ENCODE measurements at regions not wholly inside any gene's neighbourhood (a gene's known extent, or its start where the extent isn't known, plus 50 kb on each side); places are given as distances from the start of the nearest gene placed in this dataset.

- DNase-seq: no peak
These were observed 434.6 kb downstream of the ENC1 start for GRCh38 chr5:74205767-74206578.

DNA sequence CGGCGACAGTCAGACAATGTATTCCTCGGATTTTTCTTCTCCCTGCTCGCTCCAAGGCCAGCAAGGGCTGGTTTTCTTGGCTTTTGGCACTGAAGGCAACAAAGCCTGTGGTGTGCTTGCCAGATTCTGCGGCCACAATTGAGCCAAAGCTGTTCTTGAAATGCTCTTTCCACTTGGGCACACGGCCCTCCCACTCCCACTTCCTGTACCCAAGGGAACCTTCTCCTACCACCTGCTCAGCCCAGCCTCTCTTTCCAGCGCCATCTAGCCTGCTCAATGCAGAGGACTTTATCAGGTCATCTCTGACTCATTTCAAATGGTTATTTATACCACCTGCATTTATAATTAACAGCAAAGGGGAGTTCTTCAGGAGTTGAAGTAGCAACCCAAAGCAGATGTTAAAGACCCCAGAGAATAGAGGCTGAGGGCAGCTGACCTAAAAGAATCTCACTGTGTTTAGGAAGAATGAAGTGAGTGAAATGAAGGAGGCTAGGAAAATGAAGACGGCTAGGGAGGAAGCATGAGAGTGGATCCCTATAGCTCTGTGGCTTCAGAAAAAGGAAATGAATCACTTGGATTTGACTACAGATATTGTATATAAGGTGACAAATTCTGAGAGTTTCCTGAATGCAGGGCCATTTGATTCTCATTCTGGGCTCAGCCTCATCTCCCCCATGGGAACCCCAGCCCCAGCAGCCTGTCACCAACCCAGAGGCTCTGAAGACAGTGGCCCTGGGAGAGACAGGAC lies 439.0 kb downstream of the ENC1 start:
- DNase-seq: no peak

- no peak for DNase-seq
These were observed 440.0 kb downstream of the ENC1 start for GRCh38 chr5:74200560-74200959.

DNA sequence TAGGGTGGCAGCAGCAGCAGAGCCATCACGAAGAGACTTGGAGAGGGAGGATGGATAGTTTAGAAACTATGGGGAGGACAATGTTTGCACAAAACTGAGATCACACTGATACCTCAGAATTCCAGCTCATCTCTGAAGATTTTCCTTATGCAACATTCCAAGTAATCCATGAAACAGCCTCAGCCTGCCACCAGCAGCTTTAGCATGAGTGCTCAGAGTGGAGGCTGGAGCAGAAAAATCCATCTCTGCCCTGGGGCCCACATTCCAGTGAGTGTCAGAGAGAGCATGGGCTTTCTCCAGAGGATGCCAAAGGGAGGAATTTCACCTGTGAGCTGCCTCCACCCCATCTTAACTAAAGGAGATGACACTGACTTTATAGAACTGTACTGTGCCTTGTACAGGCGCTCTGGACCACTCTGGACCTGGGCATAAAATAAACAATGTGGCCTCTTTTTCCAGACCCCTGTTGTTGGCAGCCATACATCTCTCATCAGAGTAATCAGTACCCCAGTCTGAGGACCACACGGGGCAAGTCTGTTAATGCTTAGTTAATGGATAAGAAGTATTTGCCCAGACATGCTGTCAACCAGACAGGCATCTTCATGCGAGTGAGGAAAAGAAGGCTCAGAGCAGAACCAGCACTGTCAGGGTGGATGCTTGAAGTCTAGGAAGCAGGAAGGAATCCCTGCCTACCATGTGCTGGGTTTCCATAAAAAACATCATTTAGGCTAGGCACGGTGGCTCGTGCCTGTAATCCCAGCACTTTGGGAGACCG lies 440.9 kb downstream of the ENC1 start:
- DNase-seq: no peak

DNA sequence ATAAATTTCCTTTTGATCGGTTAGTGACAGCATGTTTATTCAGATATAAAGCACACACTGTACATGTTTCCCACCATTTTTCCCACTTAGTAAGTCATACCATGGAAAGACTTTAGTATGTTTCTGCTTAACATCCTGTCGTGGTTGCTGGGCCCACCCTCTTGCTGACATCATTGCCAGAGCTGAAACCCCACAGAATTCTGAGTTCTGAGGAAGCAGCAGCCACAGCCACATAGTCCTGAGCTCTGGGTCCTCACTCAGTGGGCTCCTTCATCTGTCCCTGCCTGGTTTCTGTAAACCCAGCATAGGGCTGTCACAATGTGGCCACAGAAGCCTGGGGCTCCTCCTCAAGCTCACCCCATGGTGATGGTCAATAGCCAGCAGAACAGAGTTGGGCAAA lies 441.5 kb downstream of the ENC1 start:
- no peak for DNase-seq

- no peak for DNase-seq
These were observed 442.4 kb downstream of the ENC1 start for GRCh38 chr5:74198156-74198555.

DNA sequence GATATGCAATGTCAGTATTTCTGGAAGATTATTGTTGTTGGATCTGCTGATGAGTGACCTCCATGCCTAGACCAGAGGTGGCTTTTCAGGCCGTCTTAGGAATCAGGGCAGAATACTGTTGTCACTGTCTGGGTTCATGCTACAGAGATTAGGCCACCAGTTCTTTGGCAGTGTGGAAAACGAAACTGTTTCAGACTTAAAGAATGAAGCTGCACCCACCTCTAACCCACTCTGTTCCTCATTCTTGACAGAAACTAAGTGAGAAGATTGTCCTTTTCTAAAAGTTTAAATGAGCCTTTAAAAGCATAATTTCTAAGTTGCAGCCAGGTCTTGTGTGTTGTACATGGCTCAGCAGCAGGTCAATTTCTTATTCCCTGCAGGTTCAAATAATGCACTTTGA lies 444.3 kb downstream of the ENC1 start:
- DNase-seq: no peak

GRCh38 chr5:74194196-74194595 lies 446.3 kb downstream of the ENC1 start:
- no peak for DNase-seq

- DNase-seq: no peak
These were observed 447.8 kb downstream of the ENC1 start for GRCh38 chr5:74192606-74193299.

GRCh38 chr5:74188351-74189105 lies 452.0 kb downstream of the ENC1 start:
- DNase-seq: no peak

GRCh38 chr5:74187757-74188156 lies 452.8 kb downstream of the ENC1 start:
- DNase-seq: no peak

DNA sequence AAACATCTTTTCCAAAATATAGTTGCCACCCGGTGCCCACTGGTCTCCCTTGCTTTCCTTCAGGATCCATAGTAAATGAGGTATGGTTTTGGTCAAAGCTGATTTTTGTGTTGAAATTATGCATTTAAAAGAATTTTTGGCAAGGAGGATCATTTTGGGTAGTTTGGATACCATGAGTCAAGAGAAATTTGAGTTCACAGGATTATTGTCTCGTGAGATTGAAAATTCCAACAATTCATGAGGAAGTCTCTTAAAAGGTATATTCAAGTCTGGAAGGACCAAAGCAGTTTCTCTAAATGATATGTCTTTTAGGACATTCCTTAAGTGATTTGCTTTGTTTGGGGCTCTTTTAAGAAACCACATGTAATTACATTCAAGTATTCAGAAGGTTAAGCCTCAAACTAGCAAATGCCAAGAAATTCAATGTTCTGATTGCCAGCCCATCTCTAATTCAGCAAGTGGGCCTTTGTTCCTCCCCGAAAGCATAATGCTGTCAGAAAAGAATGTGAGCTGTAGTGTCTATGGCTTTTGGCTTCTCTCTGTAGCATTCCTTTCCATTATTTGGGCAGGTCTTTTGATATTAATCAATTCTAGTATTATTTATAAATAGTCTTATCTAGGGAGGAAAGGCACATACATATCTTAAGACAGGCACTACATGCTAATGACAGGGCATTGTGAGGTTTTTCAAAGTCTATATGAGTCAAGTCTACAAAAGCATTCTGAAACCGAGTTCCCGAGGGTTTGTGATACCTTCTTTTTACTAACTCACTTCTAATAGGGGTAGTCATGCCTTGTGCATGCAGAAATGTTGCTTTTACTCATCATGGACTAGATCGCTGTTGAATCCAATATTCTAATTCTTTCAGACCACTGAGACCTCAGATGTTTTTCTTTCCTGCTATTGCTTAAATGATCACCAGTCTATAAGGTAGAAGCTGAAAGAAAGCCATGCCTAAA lies 453.9 kb downstream of the ENC1 start:
- DNase-seq: no peak

- DNase-seq: no peak
These were observed 454.9 kb downstream of the ENC1 start for GRCh38 chr5:74185599-74185998.

DNA sequence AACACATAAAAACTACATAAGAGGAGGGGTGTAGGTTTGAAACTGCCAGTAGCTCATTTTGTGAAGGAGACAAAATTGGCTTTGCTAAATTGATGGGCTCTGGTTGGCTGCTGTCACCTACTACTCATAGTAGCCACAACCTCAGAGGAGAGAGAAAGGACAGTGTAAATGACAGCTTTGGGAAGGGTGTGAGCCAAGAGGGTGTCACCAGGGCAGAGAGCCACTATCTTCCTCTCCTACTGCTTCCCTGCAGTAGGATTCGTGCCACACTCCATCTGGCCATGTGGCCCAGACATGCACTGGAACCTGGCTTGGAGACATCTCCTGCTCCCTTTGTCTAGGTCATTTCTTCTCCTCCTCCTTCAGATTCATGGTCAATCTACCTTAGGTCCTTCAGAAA lies 455.9 kb downstream of the ENC1 start:
- no peak for DNase-seq

- no peak for DNase-seq
These were observed 457.5 kb downstream of the ENC1 start for GRCh38 chr5:74183041-74183440.

GRCh38 chr5:74182603-74183002 lies 457.9 kb downstream of the ENC1 start:
- DNase-seq: no peak

DNA sequence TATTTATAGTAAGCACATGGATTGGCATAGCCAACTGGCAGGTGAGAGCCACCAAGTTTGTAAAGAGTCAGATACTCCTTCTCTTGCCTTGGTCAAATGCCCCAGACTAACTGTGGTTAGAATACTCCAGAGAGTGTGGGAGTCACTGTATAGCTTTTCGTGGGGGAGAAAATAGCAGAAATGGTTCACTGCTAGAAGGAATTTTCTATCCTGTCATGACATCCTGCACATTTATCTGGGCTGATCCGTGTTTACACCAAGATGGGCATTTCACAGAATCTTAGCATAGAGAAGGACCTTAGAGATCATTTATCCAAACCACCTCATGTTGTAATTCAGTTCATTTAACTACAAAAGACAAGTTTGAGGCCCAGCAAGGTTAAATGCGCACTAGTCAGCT lies 460.8 kb downstream of the ENC1 start:
- no peak for DNase-seq

GRCh38 chr5:74179179-74179578 lies 461.3 kb downstream of the ENC1 start:
- no peak for DNase-seq

DNA sequence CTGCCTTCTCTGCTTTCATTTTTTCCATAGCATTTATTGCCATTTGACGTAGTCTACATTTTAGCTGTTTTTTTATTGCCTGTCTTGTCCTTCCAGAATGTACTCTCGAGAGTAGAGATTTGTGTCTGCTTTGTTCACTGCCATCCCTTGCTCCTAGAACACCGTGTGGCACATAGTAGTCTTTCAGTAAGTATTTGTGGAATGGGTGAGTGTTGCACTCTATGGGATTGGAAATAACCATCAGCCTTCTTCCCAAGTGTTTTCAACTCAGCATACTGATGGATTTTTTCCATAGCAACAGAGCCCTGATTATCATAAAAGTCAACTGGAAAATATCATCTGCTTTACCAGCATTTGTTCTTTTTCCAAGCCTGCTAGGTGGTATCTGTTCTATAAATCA lies 462.6 kb downstream of the ENC1 start:
- no peak for DNase-seq

- no peak for DNase-seq
These were observed 466.2 kb downstream of the ENC1 start for GRCh38 chr5:74174366-74174765.

GRCh38 chr5:74173665-74174064 lies 466.9 kb downstream of the ENC1 start:
- DNase-seq: no peak

Data from activated effector memory CD4-positive, alpha-beta T cell treated with Interleukin-2 at 50 U/mL for 16 hours (primary cell).